GM12878 (cell line): ENCODE measurements at regions not wholly inside any gene's neighbourhood (a gene's known extent, or its start where the extent isn't known, plus 50 kb on each side); places are given as distances from the start of the nearest gene placed in this dataset.

ENCODE experiments used
- ATAC-seq: fragments of 200-7000 bp; cut with Tn5 transposase; 3 replicates; pipeline ENCODE4 v1.9.1; 2020; ENCODE audit warnings: mild to moderate bottlenecking, moderate library complexity
- BruUV-seq: library from RNA; stranded (reverse); fragments of 400-500 nt; replicated peaks from 2 replicates; lab custom pipeline; 2021; lab: Mats Ljungman, UMichigan
- CTCF ChIA-PET: fragments of 300-600 bp; sonication (Branson Sonifier 250); formaldehyde crosslinking; extraction: SDS; loops from one replicate; lab custom pipeline; 2021; ENCODE audit warnings: inconsistent platforms; lab: Yijun Ruan, JAX
- POLR2A ChIA-PET: fragments of 350-600 bp; formaldehyde crosslinking; extraction: SDS; loops from one replicate; lab custom pipeline; 2021; ENCODE audit warnings: inconsistent platforms; lab: Charles Lee
- RAD21 ChIA-PET: fragments of 300-600 bp; sonication (Branson Sonifier 250); formaldehyde crosslinking; loops from one replicate; lab custom pipeline; 2023; ENCODE audit warnings: antibody characterized with exemption; ENCODE audit not compliant: unreplicated experiment; lab: Charles Lee
- SMC1A ChIA-PET: fragments of 300-600 bp; sonication (Branson Sonifier 250); formaldehyde crosslinking; loops from one replicate; lab custom pipeline; 2023; ENCODE audit not compliant: unreplicated experiment, uncharacterized antibody; lab: Charles Lee
- DNase-seq: peaks from one replicate; pipeline ENCODE4 v3.0.0-alpha.2; 2011; ENCODE audit warnings: low read depth, low spot score
- FAIRE-seq: peaks from 3 replicates; lab custom pipeline; 2011; peaks lifted over from hg19 to GRCh38; lab: Jason Lieb, UNC
- H2AFZ ChIP-seq: 2 replicates; pipeline ENCODE4 v1.6.0; 2011; ENCODE audit warnings: low read depth, low read length, control low read depth; ENCODE audit not compliant: control insufficient read depth
- H3K27ac ChIP-seq: 2 replicates; pipeline ENCODE4 v1.5.1; 2011; ENCODE audit warnings: control low read depth; ENCODE audit not compliant: control insufficient read depth, insufficient read depth
- H3K27me3 ChIP-seq, 2 experiments: replicated peaks in 1 of 2; 2 replicates each; pipeline versions ENCODE4 v1.6.0 to v1.6.1; 2011; ENCODE audit warnings: low read length in 1 of 2; ENCODE audit not compliant: control insufficient read depth in 2 of 2, insufficient read depth in 2 of 2
- H3K36me3 ChIP-seq, 2 experiments: 2 replicates each; pipeline ENCODE4 v1.5.1; 2011; ENCODE audit warnings: low read length in 1 of 2; ENCODE audit not compliant: control insufficient read depth in 2 of 2, insufficient read depth in 2 of 2
- H3K4me1 ChIP-seq: 2 replicates; pipeline ENCODE4 v1.6.1; 2011; ENCODE audit warnings: mild to moderate bottlenecking, low read length, moderate library complexity, mixed read lengths; ENCODE audit not compliant: control insufficient read depth, insufficient read depth
- H3K4me2 ChIP-seq: 2 replicates; pipeline ENCODE4 v1.6.0; 2011; ENCODE audit warnings: control low read depth; ENCODE audit not compliant: control insufficient read depth, insufficient read depth
- H3K4me3 ChIP-seq: fragments of 200-600 bp; sonication (generic); 2 replicates; pipeline ENCODE4 v1.5.1; 2016
- H3K79me2 ChIP-seq: 2 replicates; pipeline ENCODE4 v1.6.0; 2011; ENCODE audit warnings: low read length; ENCODE audit not compliant: control insufficient read depth, insufficient read depth
- H3K9ac ChIP-seq: 2 replicates; pipeline ENCODE4 v1.8.0; 2011; ENCODE audit warnings: low read length, control low read depth, mixed read lengths; ENCODE audit not compliant: control insufficient read depth, insufficient read depth
- H3K9me3 ChIP-seq: replicated peaks from 3 replicates; pipeline ENCODE4 v1.5.1; 2011; ENCODE audit warnings: mild to moderate bottlenecking, low read length; ENCODE audit not compliant: control insufficient read depth, insufficient read depth
- H4K20me1 ChIP-seq: 2 replicates; pipeline ENCODE4 v1.6.0; 2011; ENCODE audit not compliant: control insufficient read depth, insufficient read depth
- BCL11A ChIP-seq: IDR thresholded peaks from 2 replicates; pipeline ENCODE4 v1.6.1; 2011; ENCODE audit warnings: low read depth, low read length
- CHD4 ChIP-seq: fragments of 200-600 bp; sonication (generic); IDR thresholded peaks from 2 replicates; pipeline ENCODE4 v1.6.1; 2016; ENCODE audit warnings: mild to moderate bottlenecking
- EED ChIP-seq: sonication (generic); IDR thresholded peaks from 2 replicates; pipeline ENCODE4 v1.6.1; 2016; ENCODE audit warnings: antibody characterized with exemption, low read depth
- EZH2 ChIP-seq: IDR thresholded peaks from 2 replicates; pipeline ENCODE4 v1.6.1; 2012; ENCODE audit warnings: low read depth, mild to moderate bottlenecking, control low read depth, inconsistent platforms, low read length, borderline replicate concordance; ENCODE audit not compliant: control insufficient read depth
- FOXM1 ChIP-seq: IDR thresholded peaks from 2 replicates; pipeline ENCODE4 v1.6.1; 2012; ENCODE audit warnings: low read depth, mild to moderate bottlenecking, inconsistent platforms, low read length, moderate library complexity
- MLLT1 ChIP-seq: fragments of 450-650 bp; IDR thresholded peaks from 2 replicates; pipeline ENCODE4 v1.6.1; 2016; ENCODE audit warnings: mild to moderate bottlenecking
- MTA2 ChIP-seq: fragments of 450-650 bp; IDR thresholded peaks from 2 replicates; pipeline ENCODE4 v1.6.1; 2016; ENCODE audit warnings: low read depth, mild to moderate bottlenecking, moderate library complexity
- NFIC ChIP-seq: IDR thresholded peaks from 2 replicates; pipeline ENCODE4 v1.6.1; 2012; ENCODE audit warnings: low read depth, mild to moderate bottlenecking, inconsistent platforms, low read length, moderate library complexity
- NKRF ChIP-seq: fragments of 450-650 bp; conservative IDR thresholded peaks from 2 replicates; pipeline ENCODE4 v1.6.1; 2017; ENCODE audit warnings: mild to moderate bottlenecking, moderate library complexity
- POLR2AphosphoS2 ChIP-seq: IDR thresholded peaks from 2 replicates; pipeline ENCODE4 v1.6.1; 2011; ENCODE audit warnings: low read depth, mild to moderate bottlenecking, low read length, improper control_type of control experiment, moderate library complexity
- SP1 ChIP-seq: IDR thresholded peaks from one replicate; pipeline ENCODE4 v1.6.1; 2011; ENCODE audit warnings: low read depth, low read length
- WRNIP1 ChIP-seq: IDR thresholded peaks from 2 replicates; pipeline ENCODE4 v1.6.1; 2011; ENCODE audit warnings: low read depth, low read length, improper control_type of control experiment, borderline replicate concordance
- YY1 ChIP-seq: IDR thresholded peaks from 2 replicates; pipeline ENCODE4 v1.6.1; 2011; ENCODE audit warnings: low read depth, mild to moderate bottlenecking, low read length
- ZBTB4 ChIP-seq: fragments of 450-650 bp; formaldehyde crosslinking; IDR thresholded peaks from 2 replicates; pipeline ENCODE4 v1.4.0; 2022; ENCODE audit warnings: mild to moderate bottlenecking, moderate library complexity
- ZNF274 ChIP-seq: IDR thresholded peaks from one replicate; pipeline ENCODE4 v1.8.0; 2011; ENCODE audit not compliant: insufficient read length, insufficient read depth
- ZSCAN29 ChIP-seq: fragments of 450-650 bp; IDR thresholded peaks from 2 replicates; pipeline ENCODE4 v1.6.1; 2017; ENCODE audit warnings: mild to moderate bottlenecking, moderate library complexity
- WGBS: methylation state at CpG from one replicate; pipeline ENCODE4 v1.1.6; 2016; ENCODE audit warnings: low lambda C conversion rate; ENCODE audit not compliant: insufficient replicate concordance, insufficient coverage; ENCODE audit errors: missing lambda C conversion rate; 5-methylcytosine and 5-hydroxymethylcytosine counted together
- in situ Hi-C: fragments of 300-500 bp; cut with MboI; formaldehyde crosslinking; loops from 9 replicates; pipeline ENCODE4 v1.14.3; 2018; ENCODE audit warnings: mixed read lengths
- intact Hi-C: fragments of 100-400 bp; cut with micrococcal nuclease; formaldehyde crosslinking; loops from one replicate; pipeline ENCODE4 v1.14.2; 2022; ENCODE audit not compliant: unreplicated experiment

- H3K4me3 ChIP-seq, result no peak overlapping the region
- FAIRE-seq, result no peak
- ChIA-PET SMC1A (interaction anchor here (1.2 to 2.1 kb wide), 2 partner anchors 9 to 89 kb away, joined by 4 to 5 read pairs; no protein-coding TSS in a partner anchor), CTCF (no interaction called here), RAD21 (no interaction called here), POLR2A (no interaction called here)
- H3K36me3 ChIP-seq, result no peaks in the 10 kb centered on the region
- no peaks in the 10 kb centered on the region for H3K79me2 ChIP-seq
- no peak overlapping the region for H3K27ac ChIP-seq
- no peak overlapping the region for H3K4me2 ChIP-seq
- BruUV-seq, result no TSS peak
- in situ Hi-C loops (no loop called here), intact Hi-C loops (no loop called here)
- no peak for DNase-seq
- no peak overlapping the region for H3K9ac ChIP-seq
- no peak overlapping the region for H2AFZ ChIP-seq
- no peaks in the 10 kb centered on the region for H4K20me1 ChIP-seq
- H3K4me1 ChIP-seq, result no peaks in the 10 kb centered on the region; the same call in 1 of the 2 replicates
- 18% methylated on average over 2 of the region's 2 CpGs for WGBS
- no peak for ATAC-seq
- no peaks in the 10 kb centered on the region for H3K27me3 ChIP-seq
- H3K9me3 ChIP-seq, result no peaks in the 10 kb centered on the region
- no peak for TF ChIP-seq ZNF274
- TF ChIP-seq BCL11A, result no peak
- TF ChIP-seq ZBTB4, result no peak
- no peak for TF ChIP-seq EED
- TF ChIP-seq POLR2AphosphoS2, result no peak
- no peak for TF ChIP-seq FOXM1
- TF ChIP-seq YY1, result no peak
- TF ChIP-seq CHD4, result no peak
- TF ChIP-seq WRNIP1, result no peak
- TF ChIP-seq MLLT1, result no peak
- no peak for TF ChIP-seq EZH2
- no peak for TF ChIP-seq NFIC
- TF ChIP-seq ZSCAN29, result no peak
- no peak for TF ChIP-seq NKRF
- TF ChIP-seq SP1, result no peak
- no peak for TF ChIP-seq MTA2
These were observed 107.4 kb upstream of the ADGRL2 start for GRCh38 chr1:81693316-81693715.
